ENCODE measurements at regions not wholly inside any gene's neighbourhood (a gene's known extent, or its start where the extent isn't known, plus 50 kb on each side); places are given as distances from the start of the nearest gene placed in this dataset.

- no peak for TF ChIP-seq GATA2 (IDR thresholded peaks at IDR 0.05; ENCODE audit: low read depth, low read length)
- TF ChIP-seq GATA3 (IDR thresholded peaks at IDR 0.05; ENCODE audit: low read depth, low read length): no peak
Observed at GRCh38 chr6:14844411-14844810, 401.5 kb upstream of the JARID2 start.
